H1 (cell line): ENCODE measurements at regions not wholly inside any gene's neighbourhood (a gene's known extent, or its start where the extent isn't known, plus 50 kb on each side); places are given as distances from the start of the nearest gene placed in this dataset.

Experiments
- CTCF ChIA-PET: fragments of 300-600 bp; sonication (Branson Sonifier 250); formaldehyde crosslinking; loops from one replicate; lab custom pipeline; 2021; ENCODE audit not compliant: partially characterized antibody; lab: Charles Lee
- POLR2A ChIA-PET: fragments of 300-600 bp; sonication (Branson Sonifier 250); formaldehyde crosslinking; loops from one replicate; lab custom pipeline; 2021; ENCODE audit warnings: inconsistent platforms; ENCODE audit not compliant: partially characterized antibody; lab: Charles Lee
- DNase-seq, 2 experiments: peaks; one replicate each; pipeline versions ENCODE4 v3.0.0 to v3.0.0-alpha.2; 2010 to 2022; ENCODE audit warnings: low spot score in 2 of 2, low read depth in 1 of 2, mixed read lengths in 1 of 2
- FAIRE-seq: peaks from 2 replicates; lab custom pipeline; 2011; peaks lifted over from hg19 to GRCh38; lab: Jason Lieb, UNC
- H2AFZ ChIP-seq: 2 replicates; pipeline ENCODE4 v1.8.1; 2012; ENCODE audit warnings: low read length, inconsistent platforms
- H2AK5ac ChIP-seq: 2 replicates; pipeline ENCODE4 v1.6.1; 2013; ENCODE audit warnings: low read depth, low read length
- H2BK120ac ChIP-seq: replicated peaks from 2 replicates; pipeline ENCODE3; 2013; ENCODE audit warnings: low read depth, low read length, inconsistent platforms
- H2BK12ac ChIP-seq: 2 replicates; pipeline ENCODE4 v1.6.1; 2013; ENCODE audit warnings: low read depth, low read length
- H2BK15ac ChIP-seq: 2 replicates; pipeline ENCODE4 v1.6.1; 2013; ENCODE audit warnings: low read length
- H2BK20ac ChIP-seq: 2 replicates; pipeline ENCODE4 v1.6.1; 2013; ENCODE audit warnings: low read length
- H2BK5ac ChIP-seq: 2 replicates; pipeline ENCODE4 v1.6.1; 2013; ENCODE audit warnings: low read depth, low read length
- H3K14ac ChIP-seq: 2 replicates; pipeline ENCODE4 v1.6.1; 2013; ENCODE audit warnings: inconsistent platforms; ENCODE audit not compliant: insufficient read length
- H3K18ac ChIP-seq: 2 replicates; pipeline ENCODE4 v1.6.1; 2013; ENCODE audit warnings: low read length; ENCODE audit errors: extremely low read depth
- H3K23ac ChIP-seq: 2 replicates; pipeline ENCODE4 v1.6.1; 2013; ENCODE audit warnings: inconsistent platforms; ENCODE audit not compliant: insufficient read length
- H3K23me2 ChIP-seq: 2 replicates; pipeline ENCODE4 v1.6.1; 2013; ENCODE audit warnings: low read depth, low read length
- H3K27ac ChIP-seq: 2 replicates; pipeline ENCODE4 v1.6.1; 2011; ENCODE audit warnings: low read depth, low read length, inconsistent platforms
- H3K27me3 ChIP-seq, 4 experiments: replicated peaks in 1 of 4; 1 replicate in 1 of 4; 2 replicates in 3 of 4; pipeline versions ENCODE4 v1.6.1 to v1.8.1; 2011 to 2013; ENCODE audit warnings: low read length in 3 of 4, mild to moderate bottlenecking in 3 of 4, inconsistent platforms in 2 of 4, mixed read lengths in 2 of 4, moderate library complexity in 1 of 4; ENCODE audit not compliant: control insufficient read depth in 3 of 4, insufficient read depth in 3 of 4; ENCODE audit errors: extremely low read depth in 1 of 4
- H3K36me3 ChIP-seq, 4 experiments: 2 replicates each; pipeline versions ENCODE4 v1.6.1 to v1.8.1; 2011 to 2013; ENCODE audit warnings: mild to moderate bottlenecking in 4 of 4, low read length in 3 of 4, moderate library complexity in 2 of 4, control low read depth in 1 of 4, inconsistent platforms in 1 of 4; ENCODE audit not compliant: insufficient read depth in 4 of 4, control insufficient read depth in 2 of 4
- H3K4ac ChIP-seq: replicated peaks from 2 replicates; pipeline ENCODE3; 2013; ENCODE audit warnings: low read length, low read depth, mixed read lengths, inconsistent platforms; ENCODE audit not compliant: insufficient read length
- H3K4me1 ChIP-seq, 4 experiments: replicated peaks in 1 of 4; 1 replicate in 1 of 4; 2 replicates in 3 of 4; pipeline versions ENCODE4 v1.6.1 to v1.8.1; 2011 to 2013; ENCODE audit warnings: low read length in 3 of 4, inconsistent platforms in 2 of 4, mixed read lengths in 1 of 4; ENCODE audit not compliant: insufficient read depth in 4 of 4, control insufficient read depth in 3 of 4
- H3K4me2 ChIP-seq, 2 experiments: 2 replicates each; pipeline versions ENCODE4 v1.6.1 to v1.8.1; 2011 to 2013; ENCODE audit warnings: low read depth in 2 of 2, low read length in 2 of 2, control low read depth in 1 of 2, inconsistent platforms in 1 of 2, mild to moderate bottlenecking in 1 of 2; ENCODE audit not compliant: insufficient read depth in 1 of 2
- H3K4me3 ChIP-seq, 4 experiments: fragments of 200-600, 300-600 bp in 1 of 4; sonication (generic), shearing (Covaris generic), sonication (Bioruptor Twin) in 1 of 4; 2 replicates each; pipeline versions ENCODE4 v1.5.1 to v1.8.1; 2011 to 2016; ENCODE audit warnings: low read length in 4 of 4, low read depth in 3 of 4, control low read depth in 2 of 4, inconsistent platforms in 2 of 4, mild to moderate bottlenecking in 2 of 4, mixed read lengths in 1 of 4, moderate library complexity in 1 of 4; ENCODE audit not compliant: insufficient read depth in 2 of 4; ENCODE audit errors: extremely low read depth in 1 of 4
- H3K56ac ChIP-seq: replicated peaks from 2 replicates; pipeline ENCODE3; 2013; ENCODE audit warnings: low read depth, mild to moderate bottlenecking, mixed read lengths, low read length, inconsistent platforms; ENCODE audit not compliant: insufficient read length
- H3K79me1 ChIP-seq: 2 replicates; pipeline ENCODE4 v1.6.1; 2013; ENCODE audit warnings: low read depth, low read length, control low read depth
- H3K79me2 ChIP-seq, 2 experiments: 2 replicates each; pipeline versions ENCODE4 v1.6.1 to v1.8.1; 2012 to 2013; ENCODE audit warnings: low read length in 2 of 2, mild to moderate bottlenecking in 2 of 2, inconsistent platforms in 1 of 2; ENCODE audit not compliant: insufficient read depth in 2 of 2, control insufficient read depth in 1 of 2
- H3K9ac ChIP-seq, 4 experiments: replicated peaks in 1 of 4; 1 replicate in 1 of 4; 2 replicates in 3 of 4; pipeline versions ENCODE4 v1.6.1 to v1.8.1; 2011 to 2013; ENCODE audit warnings: low read depth in 3 of 4, low read length in 3 of 4, control low read depth in 2 of 4, mild to moderate bottlenecking in 2 of 4, moderate library complexity in 2 of 4, inconsistent platforms in 1 of 4; ENCODE audit errors: extremely low read depth in 1 of 4
- H3K9me3 ChIP-seq, 2 experiments: 2 replicates each; pipeline versions ENCODE4 v1.6.1 to v1.8.1; 2012 to 2013; ENCODE audit warnings: mild to moderate bottlenecking in 2 of 2, moderate library complexity in 2 of 2, control low read depth in 1 of 2, inconsistent platforms in 1 of 2, low read depth in 1 of 2, low read length in 1 of 2, mixed read lengths in 1 of 2; ENCODE audit not compliant: insufficient read depth in 2 of 2
- H4K20me1 ChIP-seq, 2 experiments: replicated peaks in 1 of 2; 2 replicates each; pipeline versions ENCODE3 to v1.8.1; 2011 to 2013; ENCODE audit warnings: inconsistent platforms in 2 of 2, low read length in 2 of 2, mild to moderate bottlenecking in 1 of 2; ENCODE audit not compliant: insufficient read depth in 2 of 2, control insufficient read depth in 1 of 2
- H4K5ac ChIP-seq: 2 replicates; pipeline ENCODE4 v1.6.1; 2013; ENCODE audit warnings: low read length, low read depth, mixed read lengths, inconsistent platforms; ENCODE audit not compliant: insufficient read length
- H4K8ac ChIP-seq: 2 replicates; pipeline ENCODE4 v1.8.0; 2013; ENCODE audit warnings: mild to moderate bottlenecking, moderate library complexity, low read length, inconsistent platforms; ENCODE audit not compliant: insufficient read depth; ENCODE audit errors: extremely low read depth
- H4K91ac ChIP-seq: replicated peaks from 2 replicates; pipeline ENCODE3; 2013; ENCODE audit warnings: low read length, mixed read lengths, inconsistent platforms; ENCODE audit not compliant: insufficient read length
- BACH1 ChIP-seq: IDR thresholded peaks from 2 replicates; pipeline ENCODE4 v1.6.1; 2012; ENCODE audit warnings: low read length, improper control_type of control experiment
- CBX5 ChIP-seq: fragments of 300-800, 300-1000 bp; sonication (generic); IDR thresholded peaks from 2 replicates; pipeline ENCODE4 v1.7.1; 2016; ENCODE audit warnings: antibody characterized with exemption, low read length, low read depth
- CHD2 ChIP-seq: IDR thresholded peaks from 2 replicates; pipeline ENCODE4 v1.6.1; 2012; ENCODE audit warnings: low read length, improper control_type of control experiment
- JUN ChIP-seq: IDR thresholded peaks from 2 replicates; pipeline ENCODE4 v1.6.1; 2011; ENCODE audit warnings: low read depth, mild to moderate bottlenecking, improper control_type of control experiment, low read length
- JUND ChIP-seq: IDR thresholded peaks from 2 replicates; pipeline ENCODE4 v1.6.1; 2011; ENCODE audit warnings: mild to moderate bottlenecking, improper control_type of control experiment, low read length
- KDM5A ChIP-seq: fragments of 200-600 bp; IDR thresholded peaks from 2 replicates; pipeline ENCODE4 v1.7.1; 2012; ENCODE audit warnings: mild to moderate bottlenecking, low read length, inconsistent platforms, mixed read lengths
- PHF8 ChIP-seq: fragments of 200-600 bp; sonication (generic); conservative IDR thresholded peaks from 2 replicates; pipeline ENCODE4 v1.7.1; 2012; ENCODE audit warnings: low read depth, mild to moderate bottlenecking, inconsistent platforms, low read length, moderate library complexity
- RAD21 ChIP-seq, 2 experiments: IDR thresholded peaks in 1 of 2; conservative IDR thresholded peaks in 1 of 2; 2 replicates each; pipeline ENCODE4 v1.6.1; 2011; ENCODE audit warnings: low read depth in 2 of 2, low read length in 2 of 2, improper control_type of control experiment in 1 of 2, inconsistent platforms in 1 of 2, mild to moderate bottlenecking in 1 of 2, moderate library complexity in 1 of 2
- RNF2 ChIP-seq: fragments of 200-900, 300-1000 bp; sonication (generic); IDR thresholded peaks from 2 replicates; pipeline ENCODE4 v1.7.1; 2016; ENCODE audit warnings: borderline replicate concordance, low read depth, mild to moderate bottlenecking, antibody characterized with exemption, low read length; ENCODE audit not compliant: poor library complexity, severe bottlenecking; ENCODE audit errors: missing control alignments
- TAF1 ChIP-seq: IDR thresholded peaks from 2 replicates; pipeline ENCODE4 v1.6.1; 2011; ENCODE audit warnings: mild to moderate bottlenecking, low read depth, low read length
- TAF7 ChIP-seq: optimal IDR thresholded peaks from 2 replicates; pipeline ENCODE3; 2011; ENCODE audit warnings: low read depth, mild to moderate bottlenecking, inconsistent platforms, low read length, moderate library complexity, borderline replicate concordance
- WGBS, 2 experiments: shearing (Covaris generic) in 1 of 2; methylation state at CpG; one replicate each; pipeline versions ENCODE4 v1.1.6 to v1.1.7; 2013 to 2015; ENCODE audit warnings: low lambda C conversion rate in 2 of 2, mixed read lengths in 2 of 2, inconsistent platforms in 1 of 2, low coverage in 1 of 2, missing lambda C conversion rate in 1 of 2; ENCODE audit not compliant: insufficient replicate concordance in 2 of 2, insufficient coverage in 1 of 2, insufficient read length in 1 of 2; ENCODE audit errors: extremely low coverage in 1 of 2, missing lambda C conversion rate in 1 of 2; 5-methylcytosine and 5-hydroxymethylcytosine counted together

GRCh38 chr4:103375278-103375677 is 177.1 kb upstream of the CENPE start:
- Histone ChIP-seq H3K27ac (no peak overlapping the region), H2BK20ac (0 out of 2 replicates have a peak overlapping the region, but pooled peaks have one; percentile 73), H4K5ac (no peak overlapping the region), H3K27me3 (no peaks in the 10 kb centered on the region; a peak in 1 of 7 replicates), H2AK5ac (0 out of 2 replicates have a peak overlapping the region, but pooled peaks have one; percentile 19), H2BK5ac (no peak overlapping the region), H3K79me2 (no peaks in the 10 kb centered on the region), H2AFZ (no peak overlapping the region), H3K4ac (no peak overlapping the region), H3K9me3 (0 out of 4 replicates have a peak, but pooled peaks cover 0 to 2% of the 10 kb centered on the region in 2 experiments), H3K56ac (no peak overlapping the region), H2BK120ac (no peak overlapping the region), H3K23ac (no peak overlapping the region), H4K91ac (peak overlapping the region; percentile 12), H3K4me3 (no peak overlapping the region), H3K36me3 (no peaks in the 10 kb centered on the region), H4K8ac (no peak overlapping the region), H3K4me1 (peaks cover 0 to 6% (median 4%) of the 10 kb centered on the region in 4 experiments; a peak in 2 of 7 replicates), H2BK15ac (0 out of 2 replicates have a peak overlapping the region, but pooled peaks have one; percentile 82), H3K79me1 (no peaks in the 10 kb centered on the region), H3K23me2 (0 out of 2 replicates have a peak, but pooled peaks cover 2% of the 10 kb centered on the region), H3K4me2 (no peak overlapping the region; a peak in 1 of 4 replicates), H2BK12ac (peak overlapping the region; percentile 31; the same call in 1 of the 2 replicates), H4K20me1 (no peaks in the 10 kb centered on the region), H3K18ac (0 out of 2 replicates have a peak overlapping the region, but pooled peaks have one; percentile 39), H3K9ac (no peak overlapping the region), H3K14ac (no peak overlapping the region)
- DNase-seq, result no peak
- POLR2A ChIA-PET, result no interaction called here
- CTCF ChIA-PET, result no interaction called here
- FAIRE-seq, result no peak
- 92% methylated on average over 4 of the region's 4 CpGs; no CpG with 5 or more reads in 1 of the 2 experiments for WGBS, 2 experiments
- TF ChIP-seq TAF1 (no peak), CBX5 (no peak), BACH1 (no peak), RNF2 (no peak), JUND (no peak), JUN (no peak), TAF7 (no peak), KDM5A (no peak), PHF8 (no peak), CHD2 (no peak), RAD21 (IDR thresholded peaks at IDR 0.05 in 1 of 2, conservative IDR thresholded peaks at IDR 0.05 in 1 of 2; ENCODE audit: low read depth in 2 of 2, low read length in 2 of 2) (no peak)
